ENCODE measurements at regions not wholly inside any gene's neighbourhood (a gene's known extent, or its start where the extent isn't known, plus 50 kb on each side); places are given as distances from the start of the nearest gene placed in this dataset.

DNA sequence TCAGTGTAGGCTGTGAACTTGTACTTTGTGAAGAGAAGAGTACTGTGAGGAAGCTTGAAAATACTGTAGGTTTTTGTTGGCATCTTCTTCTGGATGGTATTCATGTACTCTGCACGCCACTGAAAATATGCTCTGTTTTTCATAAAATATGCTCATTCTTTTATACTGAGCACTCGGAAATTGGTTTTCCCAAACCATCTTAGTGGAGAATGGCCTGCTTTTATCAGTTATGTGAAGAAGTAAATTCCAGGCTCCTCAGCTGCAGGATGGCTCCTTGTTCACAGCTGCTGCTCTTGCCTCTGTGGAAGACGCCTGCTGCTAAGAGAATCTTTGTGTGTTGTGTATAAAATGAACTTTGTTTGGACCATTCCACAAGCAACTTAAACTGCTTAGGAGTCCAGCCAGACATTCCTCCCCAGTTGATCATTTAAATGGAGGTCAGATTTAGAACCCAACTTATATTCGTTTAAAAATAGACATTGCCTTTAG, 443.5 kb upstream of the RGS6 start:
- no peaks in the 10 kb centered on the region for H4K20me1 ChIP-seq (replicated peaks; ENCODE audit: control insufficient read depth, insufficient read depth, low read length)
- H2AFZ ChIP-seq (ENCODE audit: low read depth, low read length) = no peak overlapping the region
- BruUV-seq (replicated peaks) = no TSS peak
- H3K27ac ChIP-seq (ENCODE audit: extremely low read depth, low read depth, low read length) = no peak overlapping the region
- H3K4me3 ChIP-seq = no peak overlapping the region
- FAIRE-seq = no peak
- H3K79me2 ChIP-seq (ENCODE audit: control insufficient read depth, insufficient read depth, low read length) = no peaks in the 10 kb centered on the region
- no peaks in the 10 kb centered on the region for H3K9me1 ChIP-seq (ENCODE audit: control insufficient read depth, insufficient read depth, low read length)
- CTCF ChIA-PET (ENCODE audit: low intra/inter-chr PET ratio) = no interaction called here
- H3K36me3 ChIP-seq (ENCODE audit: control insufficient read depth, insufficient read depth, low read length) = no peaks in the 10 kb centered on the region
- no peaks in the 10 kb centered on the region for H3K27me3 ChIP-seq (ENCODE audit: control insufficient read depth in 2 of 2, insufficient read depth in 2 of 2, low read length in 2 of 2)
- no peak overlapping the region for H3K4me2 ChIP-seq (ENCODE audit: insufficient read depth, low read length)
- DNase-seq (ENCODE audit: extremely low read depth in 1 of 4, low spot score in 3 of 4) = no peak
- POLR2A ChIA-PET = no interaction called here
- H3K9ac ChIP-seq (ENCODE audit: insufficient read depth in 1 of 2, low read depth in 2 of 2, low read length in 2 of 2) = no peak overlapping the region
- intact Hi-C loops (cut with micrococcal nuclease) (loop anchor here (10.0 kb wide), 1 partner anchor 164 kb away; the partner anchor contains the start of gene SIPA1L1), in situ Hi-C loops (cut with MboI) (no loop called here)
- ATAC-seq = no peak
- TF ChIP-seq TARDBP (IDR thresholded peaks at IDR 0.05) (no peak), JUND (IDR thresholded peaks at IDR 0.05; ENCODE audit: borderline replicate concordance, low read depth, low read length) (no peak), JUND (tag; IDR thresholded peaks at IDR 0.05; ENCODE audit: borderline replicate concordance, low read depth, low read length) (no peak), MCM5 (IDR thresholded peaks at IDR 0.05; ENCODE audit: low read depth) (no peak), ZNF354B (CRISPR knock-in tag; IDR thresholded peaks at IDR 0.05) (no peak)
- TF ChIP-seq, protein P1, sequence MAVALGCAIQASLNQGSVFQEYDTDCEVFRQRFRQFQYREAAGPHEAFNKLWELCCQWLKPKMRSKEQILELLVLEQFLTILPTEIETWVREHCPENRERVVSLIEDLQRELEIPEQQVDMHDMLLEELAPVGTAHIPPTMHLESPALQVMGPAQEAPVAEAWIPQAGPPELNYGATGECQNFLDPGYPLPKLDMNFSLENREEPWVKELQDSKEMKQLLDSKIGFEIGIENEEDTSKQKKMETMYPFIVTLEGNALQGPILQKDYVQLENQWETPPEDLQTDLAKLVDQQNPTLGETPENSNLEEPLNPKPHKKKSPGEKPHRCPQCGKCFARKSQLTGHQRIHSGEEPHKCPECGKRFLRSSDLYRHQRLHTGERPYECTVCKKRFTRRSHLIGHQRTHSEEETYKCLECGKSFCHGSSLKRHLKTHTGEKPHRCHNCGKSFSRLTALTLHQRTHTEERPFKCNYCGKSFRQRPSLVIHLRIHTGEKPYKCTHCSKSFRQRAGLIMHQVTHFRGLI (CRISPR knock-in tag; IDR thresholded peaks at IDR 0.05) = no peak
- H3K4me1 ChIP-seq (replicated peaks in 1 of 2; ENCODE audit: control insufficient read depth in 2 of 2, insufficient read depth in 2 of 2, low read length in 2 of 2) = peaks cover 0 to 6% of the 10 kb centered on the region in 2 experiments; a peak in 3 of 5 replicates
- H3K9me3 ChIP-seq (replicated peaks; ENCODE audit: control insufficient read depth, insufficient read depth, low read depth, low read length) = no peaks in the 10 kb centered on the region
- 59% methylated on average over 4 of the region's 4 CpGs for whole genome bisulfite sequencing (ENCODE audit: insufficient coverage, low coverage, missing lambda C conversion rate)

All from K562 (cell line).